ENCODE measurements at regions not wholly inside any gene's neighbourhood (a gene's known extent, or its start where the extent isn't known, plus 50 kb on each side); places are given as distances from the start of the nearest gene placed in this dataset.

GRCh38 chr16:5325932-5326331 is 228.3 kb upstream of the EEF2KMT start:
- in situ Hi-C loops (cut with MboI; ENCODE audit: low sequenced_read_pairs, unreplicated experiment): no loop called here
- TF ChIP-seq, protein P1, sequence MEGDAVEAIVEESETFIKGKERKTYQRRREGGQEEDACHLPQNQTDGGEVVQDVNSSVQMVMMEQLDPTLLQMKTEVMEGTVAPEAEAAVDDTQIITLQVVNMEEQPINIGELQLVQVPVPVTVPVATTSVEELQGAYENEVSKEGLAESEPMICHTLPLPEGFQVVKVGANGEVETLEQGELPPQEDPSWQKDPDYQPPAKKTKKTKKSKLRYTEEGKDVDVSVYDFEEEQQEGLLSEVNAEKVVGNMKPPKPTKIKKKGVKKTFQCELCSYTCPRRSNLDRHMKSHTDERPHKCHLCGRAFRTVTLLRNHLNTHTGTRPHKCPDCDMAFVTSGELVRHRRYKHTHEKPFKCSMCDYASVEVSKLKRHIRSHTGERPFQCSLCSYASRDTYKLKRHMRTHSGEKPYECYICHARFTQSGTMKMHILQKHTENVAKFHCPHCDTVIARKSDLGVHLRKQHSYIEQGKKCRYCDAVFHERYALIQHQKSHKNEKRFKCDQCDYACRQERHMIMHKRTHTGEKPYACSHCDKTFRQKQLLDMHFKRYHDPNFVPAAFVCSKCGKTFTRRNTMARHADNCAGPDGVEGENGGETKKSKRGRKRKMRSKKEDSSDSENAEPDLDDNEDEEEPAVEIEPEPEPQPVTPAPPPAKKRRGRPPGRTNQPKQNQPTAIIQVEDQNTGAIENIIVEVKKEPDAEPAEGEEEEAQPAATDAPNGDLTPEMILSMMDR (IDR thresholded peaks at IDR 0.05; ENCODE audit: borderline replicate concordance, control extremely low read depth, extremely low read depth, insufficient read depth, missing control alignments): no peak
- DNase-seq (ENCODE audit: low spot score): no peak

DNA sequence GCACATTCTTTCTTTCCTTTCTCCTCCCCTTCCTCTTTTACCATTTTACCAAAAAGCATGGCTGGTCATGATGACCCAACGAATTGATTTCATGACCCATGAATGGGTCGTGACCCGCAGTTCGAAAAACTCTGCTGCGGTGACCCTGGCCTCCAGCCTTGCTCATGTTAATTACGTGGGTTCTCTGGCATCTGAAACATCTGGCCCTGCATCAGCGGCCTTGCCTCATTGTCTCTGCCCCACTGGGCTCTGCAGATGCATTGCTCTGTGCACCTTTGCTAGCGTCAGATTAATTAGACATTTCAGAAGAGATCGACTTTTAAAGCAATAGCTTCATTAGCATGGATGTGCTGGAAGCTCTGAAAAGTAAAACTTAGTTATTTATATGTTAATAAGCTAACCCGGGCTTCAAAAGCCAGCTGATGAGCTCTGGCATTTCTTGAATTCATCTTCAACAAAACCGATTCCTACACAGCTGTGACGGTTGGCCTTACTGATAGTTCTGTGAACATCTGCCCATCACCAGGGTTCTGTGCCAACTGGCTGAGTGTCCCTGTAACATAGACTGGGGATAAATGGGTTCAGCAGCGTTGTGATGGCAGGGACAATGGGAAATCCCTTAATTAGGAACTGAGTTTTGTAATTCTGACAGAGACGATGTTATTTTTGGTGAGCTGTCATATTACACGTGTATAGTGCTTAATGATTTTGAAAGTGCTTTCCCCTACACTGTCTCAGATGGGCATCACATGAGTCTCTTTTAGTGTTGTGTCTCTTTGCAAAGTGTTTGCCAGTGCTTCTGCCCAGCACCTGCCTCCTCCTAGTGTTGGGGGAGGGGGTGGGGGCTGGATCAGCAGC is 225.9 kb upstream of the EEF2KMT start:
- TF ChIP-seq, protein P1 (IDR thresholded peaks at IDR 0.05; ENCODE audit: borderline replicate concordance, control extremely low read depth, extremely low read depth, insufficient read depth, missing control alignments): no peak
- DNase-seq (ENCODE audit: low spot score): no peak
- in situ Hi-C loops (cut with MboI; ENCODE audit: low sequenced_read_pairs, unreplicated experiment): no loop called here

DNA sequence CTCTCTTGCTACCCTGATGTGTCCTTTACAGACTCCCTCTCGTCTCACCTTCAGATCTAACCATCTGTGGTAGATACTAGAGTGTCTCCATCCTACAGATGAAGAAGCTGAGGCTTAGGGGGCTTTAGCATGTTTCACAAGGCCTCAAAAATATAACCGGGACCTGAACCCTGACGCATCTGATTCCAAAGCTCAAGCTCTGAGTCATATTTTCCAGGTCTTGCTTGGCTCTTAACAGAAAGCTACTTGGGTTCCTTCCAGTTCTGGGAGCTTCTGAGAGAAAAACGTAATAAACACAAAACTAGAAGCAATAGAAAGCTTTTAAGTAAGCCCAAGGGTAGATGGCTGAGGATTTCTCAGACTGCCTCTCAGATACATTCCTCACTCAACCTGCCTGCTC is 224.3 kb upstream of the EEF2KMT start:
- in situ Hi-C loops (cut with MboI; ENCODE audit: low sequenced_read_pairs, unreplicated experiment): no loop called here
- TF ChIP-seq, protein P1 (IDR thresholded peaks at IDR 0.05; ENCODE audit: borderline replicate concordance, control extremely low read depth, extremely low read depth, insufficient read depth, missing control alignments): no peak
- DNase-seq (ENCODE audit: low spot score): no peak

- in situ Hi-C loops (cut with MboI; ENCODE audit: low sequenced_read_pairs, unreplicated experiment): no loop called here
- no peak for DNase-seq (ENCODE audit: low spot score)
- TF ChIP-seq, protein P1 (IDR thresholded peaks at IDR 0.05; ENCODE audit: borderline replicate concordance, control extremely low read depth, extremely low read depth, insufficient read depth, missing control alignments): no peak
Observed at GRCh38 chr16:5319799-5320198, 222.2 kb upstream of the EEF2KMT start.

- TF ChIP-seq, protein P1 (IDR thresholded peaks at IDR 0.05; ENCODE audit: borderline replicate concordance, control extremely low read depth, extremely low read depth, insufficient read depth, missing control alignments): no peak
- in situ Hi-C loops (cut with MboI; ENCODE audit: low sequenced_read_pairs, unreplicated experiment): no loop called here
- no peak for DNase-seq (ENCODE audit: low spot score)
Observed at GRCh38 chr16:5315914-5316313, 218.3 kb upstream of the EEF2KMT start.

DNA sequence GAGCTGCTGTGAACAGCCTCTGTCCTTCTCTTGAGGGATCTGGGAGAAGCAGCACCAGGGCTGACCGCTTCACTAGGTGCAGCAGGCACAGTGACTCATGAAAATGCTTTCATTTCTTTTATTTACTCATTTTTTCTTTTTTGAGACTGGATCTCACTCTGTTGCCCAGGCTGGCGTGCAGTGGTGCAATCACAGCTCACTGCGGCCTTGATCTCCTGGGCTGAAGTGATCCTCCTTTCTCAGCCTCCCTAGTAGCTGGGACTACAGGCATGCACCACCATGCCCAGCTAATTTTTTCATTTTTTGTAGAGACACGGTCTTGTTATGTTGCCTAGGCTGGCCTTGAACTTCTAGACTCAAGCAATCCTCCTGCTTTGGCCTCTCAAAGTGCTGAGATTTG is 216.8 kb upstream of the EEF2KMT start:
- no peak for DNase-seq (ENCODE audit: low spot score)
- TF ChIP-seq, protein P1 (IDR thresholded peaks at IDR 0.05; ENCODE audit: borderline replicate concordance, control extremely low read depth, extremely low read depth, insufficient read depth, missing control alignments): no peak
- in situ Hi-C loops (cut with MboI; ENCODE audit: low sequenced_read_pairs, unreplicated experiment): no loop called here

All from GM13976 (cell line).